ENCODE measurements at regions not wholly inside any gene's neighbourhood (a gene's known extent, or its start where the extent isn't known, plus 50 kb on each side); places are given as distances from the start of the nearest gene placed in this dataset.
"Not testable (repeated sequence)": the region's sequence is repeated elsewhere in the genome, so short reads cannot be mapped to it uniquely, and the experiment has no call there.

- H4K12ac ChIP-seq (ENCODE audit: low read depth, low read length); H3K9me3 ChIP-seq (ENCODE audit: insufficient read depth, low read depth, low read length); H3K4me1 ChIP-seq (ENCODE audit: control insufficient read depth in 1 of 2, insufficient read depth in 2 of 2, low read length in 2 of 2); H3K4me2 ChIP-seq (ENCODE audit: low read length); H3K79me1 ChIP-seq (ENCODE audit: low read length); H3K4ac ChIP-seq (ENCODE audit: low read depth, low read length); H2BK5ac ChIP-seq (ENCODE audit: low read depth, low read length, poor library complexity); H4K8ac ChIP-seq (ENCODE audit: low read depth, low read length); H3K9ac ChIP-seq (ENCODE audit: low read length); H3K23ac ChIP-seq (ENCODE audit: low read length); H2BK12ac ChIP-seq (ENCODE audit: low read length); H2AFZ ChIP-seq (ENCODE audit: insufficient read depth, low read length, poor library complexity); H3K79me2 ChIP-seq (ENCODE audit: control insufficient read depth, insufficient read depth, low read length, poor library complexity); H3K14ac ChIP-seq (ENCODE audit: low read length); H2AK5ac ChIP-seq (ENCODE audit: low read length); H3K4me3 ChIP-seq (ENCODE audit: low read depth, low read length); H3K27me3 ChIP-seq (ENCODE audit: insufficient read depth, low read length); H3K36me3 ChIP-seq (ENCODE audit: control insufficient read depth in 1 of 2, insufficient read depth in 2 of 2, low read length in 2 of 2); H3K27ac ChIP-seq (ENCODE audit: low read depth, low read length); DNase-seq; H3K18ac ChIP-seq (ENCODE audit: low read length); H2BK120ac ChIP-seq (ENCODE audit: insufficient read depth, low read length, poor library complexity); H4K91ac ChIP-seq (ENCODE audit: low read depth, low read length): not testable (repeated sequence)
Observed at GRCh38 chr1:83219788-83220187, 779.1 kb downstream of the TTLL7 start.

- not testable (repeated sequence) for H3K27me3 ChIP-seq (ENCODE audit: insufficient read depth, low read length); H3K4me1 ChIP-seq (ENCODE audit: control insufficient read depth in 1 of 2, insufficient read depth in 2 of 2, low read length in 2 of 2); H2AFZ ChIP-seq (ENCODE audit: insufficient read depth, low read length, poor library complexity); H3K9ac ChIP-seq (ENCODE audit: low read length); H3K27ac ChIP-seq (ENCODE audit: low read depth, low read length); H4K8ac ChIP-seq (ENCODE audit: low read depth, low read length); H2BK12ac ChIP-seq (ENCODE audit: low read length); H3K4me2 ChIP-seq (ENCODE audit: low read length); H3K79me2 ChIP-seq (ENCODE audit: control insufficient read depth, insufficient read depth, low read length, poor library complexity); H3K14ac ChIP-seq (ENCODE audit: low read length); H2BK120ac ChIP-seq (ENCODE audit: insufficient read depth, low read length, poor library complexity); H3K23ac ChIP-seq (ENCODE audit: low read length); H3K9me3 ChIP-seq (ENCODE audit: insufficient read depth, low read depth, low read length); H3K36me3 ChIP-seq (ENCODE audit: control insufficient read depth in 1 of 2, insufficient read depth in 2 of 2, low read length in 2 of 2); H3K4ac ChIP-seq (ENCODE audit: low read depth, low read length); H2BK5ac ChIP-seq (ENCODE audit: low read depth, low read length, poor library complexity); DNase-seq; H4K91ac ChIP-seq (ENCODE audit: low read depth, low read length); H3K18ac ChIP-seq (ENCODE audit: low read length); H3K4me3 ChIP-seq (ENCODE audit: low read depth, low read length); H2AK5ac ChIP-seq (ENCODE audit: low read length); H3K79me1 ChIP-seq (ENCODE audit: low read length); H4K12ac ChIP-seq (ENCODE audit: low read depth, low read length)
- WGBS (ENCODE audit: extremely low coverage, insufficient coverage, insufficient read length): no CpG with 5 or more reads among the region's 5 CpGs
Observed at GRCh38 chr1:83218036-83218716, 780.8 kb downstream of the TTLL7 start.

DNA sequence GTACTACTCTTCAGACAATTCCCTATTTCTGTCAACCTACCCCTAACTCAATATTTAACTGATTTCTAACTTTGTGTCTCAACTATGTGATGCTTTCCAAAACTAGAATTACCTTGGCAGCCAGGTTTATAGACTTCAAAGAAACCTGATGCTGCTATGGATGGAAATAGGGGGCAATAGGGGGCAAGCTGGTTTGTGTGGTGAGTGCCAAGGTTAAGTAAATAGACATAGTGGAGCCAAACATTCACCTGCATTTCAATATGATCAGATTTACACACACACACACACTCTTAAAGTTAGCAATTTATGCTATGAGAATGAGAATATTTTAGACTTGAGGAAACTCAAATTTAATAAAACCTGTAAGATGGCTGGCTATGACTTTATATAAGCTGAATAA lies 784.6 kb downstream of the TTLL7 start:
- H3K4me1 ChIP-seq (ENCODE audit: control insufficient read depth in 1 of 2, insufficient read depth in 2 of 2, low read length in 2 of 2); H2BK120ac ChIP-seq (ENCODE audit: insufficient read depth, low read length, poor library complexity); H4K91ac ChIP-seq (ENCODE audit: low read depth, low read length); H3K18ac ChIP-seq (ENCODE audit: low read length); H4K12ac ChIP-seq (ENCODE audit: low read depth, low read length); H3K9ac ChIP-seq (ENCODE audit: low read length); H2AK5ac ChIP-seq (ENCODE audit: low read length); H3K4me2 ChIP-seq (ENCODE audit: low read length); H3K27ac ChIP-seq (ENCODE audit: low read depth, low read length); H2BK12ac ChIP-seq (ENCODE audit: low read length); H3K27me3 ChIP-seq (ENCODE audit: insufficient read depth, low read length); H2BK5ac ChIP-seq (ENCODE audit: low read depth, low read length, poor library complexity); H3K4me3 ChIP-seq (ENCODE audit: low read depth, low read length); H3K9me3 ChIP-seq (ENCODE audit: insufficient read depth, low read depth, low read length); H4K8ac ChIP-seq (ENCODE audit: low read depth, low read length); H2AFZ ChIP-seq (ENCODE audit: insufficient read depth, low read length, poor library complexity); H3K23ac ChIP-seq (ENCODE audit: low read length); H3K14ac ChIP-seq (ENCODE audit: low read length); H3K36me3 ChIP-seq (ENCODE audit: control insufficient read depth in 1 of 2, insufficient read depth in 2 of 2, low read length in 2 of 2); DNase-seq; H3K4ac ChIP-seq (ENCODE audit: low read depth, low read length); H3K79me1 ChIP-seq (ENCODE audit: low read length); H3K79me2 ChIP-seq (ENCODE audit: control insufficient read depth, insufficient read depth, low read length, poor library complexity): not testable (repeated sequence)

DNA sequence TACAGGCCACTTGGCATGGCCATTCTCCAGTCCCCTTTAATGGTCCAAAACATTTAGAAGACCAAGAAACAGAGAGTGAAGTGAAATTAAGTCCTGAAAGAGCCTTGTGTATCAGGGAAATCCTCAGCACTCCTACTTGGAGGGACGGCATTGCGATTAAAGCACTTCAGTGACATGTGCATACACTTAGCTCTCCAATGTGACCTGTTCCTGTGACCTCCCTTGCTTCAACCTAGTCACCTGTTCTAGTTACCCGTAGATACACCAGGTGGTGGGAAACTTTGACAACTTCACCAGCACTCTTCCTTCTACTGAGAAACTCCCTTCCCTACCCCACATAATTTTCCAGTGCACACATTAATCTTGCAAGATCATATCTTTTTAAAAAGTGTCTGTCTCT lies 785.3 kb downstream of the TTLL7 start:
- H4K8ac ChIP-seq (ENCODE audit: low read depth, low read length); H3K18ac ChIP-seq (ENCODE audit: low read length); H2BK120ac ChIP-seq (ENCODE audit: insufficient read depth, low read length, poor library complexity); H3K4ac ChIP-seq (ENCODE audit: low read depth, low read length); DNase-seq; H3K36me3 ChIP-seq (ENCODE audit: control insufficient read depth in 1 of 2, insufficient read depth in 2 of 2, low read length in 2 of 2); H4K91ac ChIP-seq (ENCODE audit: low read depth, low read length); H3K14ac ChIP-seq (ENCODE audit: low read length); H3K4me2 ChIP-seq (ENCODE audit: low read length); H3K9ac ChIP-seq (ENCODE audit: low read length); H3K79me2 ChIP-seq (ENCODE audit: control insufficient read depth, insufficient read depth, low read length, poor library complexity); H2AFZ ChIP-seq (ENCODE audit: insufficient read depth, low read length, poor library complexity); H3K4me3 ChIP-seq (ENCODE audit: low read depth, low read length); H3K27me3 ChIP-seq (ENCODE audit: insufficient read depth, low read length); H4K12ac ChIP-seq (ENCODE audit: low read depth, low read length); H2AK5ac ChIP-seq (ENCODE audit: low read length); H2BK12ac ChIP-seq (ENCODE audit: low read length); H3K9me3 ChIP-seq (ENCODE audit: insufficient read depth, low read depth, low read length); H3K4me1 ChIP-seq (ENCODE audit: control insufficient read depth in 1 of 2, insufficient read depth in 2 of 2, low read length in 2 of 2); H3K27ac ChIP-seq (ENCODE audit: low read depth, low read length); H3K79me1 ChIP-seq (ENCODE audit: low read length); H3K23ac ChIP-seq (ENCODE audit: low read length); H2BK5ac ChIP-seq (ENCODE audit: low read depth, low read length, poor library complexity): not testable (repeated sequence)
- WGBS (ENCODE audit: extremely low coverage, insufficient coverage, insufficient read length): no CpG with 5 or more reads among the region's 3 CpGs
